ENCODE measurements at regions not wholly inside any gene's neighbourhood (a gene's known extent, or its start where the extent isn't known, plus 50 kb on each side); places are given as distances from the start of the nearest gene placed in this dataset.

DNA sequence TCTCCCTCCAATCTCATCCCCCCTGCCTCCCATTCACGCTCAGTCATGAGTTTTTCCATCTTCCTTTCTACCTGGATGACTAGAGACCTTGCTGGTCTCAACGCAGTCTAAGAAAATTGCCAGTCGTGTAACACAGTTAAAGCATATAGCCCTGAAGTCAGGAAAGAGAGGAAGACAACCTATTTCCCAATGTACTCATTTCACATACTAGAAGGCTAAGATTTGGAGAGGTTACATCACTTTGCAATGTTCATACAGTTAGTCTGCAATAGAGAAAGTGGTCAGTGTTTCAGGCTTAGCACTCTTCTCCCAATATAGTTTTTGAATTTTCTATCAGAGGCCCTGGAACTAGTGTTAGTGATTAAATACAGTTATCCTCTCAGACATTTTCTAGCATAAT is 278.6 kb downstream of the EDEM1 start:
- Mint-ChIP-seq H3K27me3 (ENCODE audit: unreplicated experiment) (no peaks in the 10 kb centered on the region), H3K27ac (ENCODE audit: unreplicated experiment) (no peak overlapping the region), H3K36me3 (ENCODE audit: low read depth, unreplicated experiment) (no peaks in the 10 kb centered on the region), H3K4me1 (ENCODE audit: unreplicated experiment) (no peaks in the 10 kb centered on the region), H3K9me3 (ENCODE audit: unreplicated experiment) (peaks cover 5% of the 10 kb centered on the region), H3K4me3 (ENCODE audit: unreplicated experiment) (no peak overlapping the region)
- TF ChIP-seq, protein P1, sequence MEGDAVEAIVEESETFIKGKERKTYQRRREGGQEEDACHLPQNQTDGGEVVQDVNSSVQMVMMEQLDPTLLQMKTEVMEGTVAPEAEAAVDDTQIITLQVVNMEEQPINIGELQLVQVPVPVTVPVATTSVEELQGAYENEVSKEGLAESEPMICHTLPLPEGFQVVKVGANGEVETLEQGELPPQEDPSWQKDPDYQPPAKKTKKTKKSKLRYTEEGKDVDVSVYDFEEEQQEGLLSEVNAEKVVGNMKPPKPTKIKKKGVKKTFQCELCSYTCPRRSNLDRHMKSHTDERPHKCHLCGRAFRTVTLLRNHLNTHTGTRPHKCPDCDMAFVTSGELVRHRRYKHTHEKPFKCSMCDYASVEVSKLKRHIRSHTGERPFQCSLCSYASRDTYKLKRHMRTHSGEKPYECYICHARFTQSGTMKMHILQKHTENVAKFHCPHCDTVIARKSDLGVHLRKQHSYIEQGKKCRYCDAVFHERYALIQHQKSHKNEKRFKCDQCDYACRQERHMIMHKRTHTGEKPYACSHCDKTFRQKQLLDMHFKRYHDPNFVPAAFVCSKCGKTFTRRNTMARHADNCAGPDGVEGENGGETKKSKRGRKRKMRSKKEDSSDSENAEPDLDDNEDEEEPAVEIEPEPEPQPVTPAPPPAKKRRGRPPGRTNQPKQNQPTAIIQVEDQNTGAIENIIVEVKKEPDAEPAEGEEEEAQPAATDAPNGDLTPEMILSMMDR (IDR thresholded peaks at IDR 0.05; ENCODE audit: unreplicated experiment), result no peak
- no peak for DNase-seq (ENCODE audit: low spot score)

DNA sequence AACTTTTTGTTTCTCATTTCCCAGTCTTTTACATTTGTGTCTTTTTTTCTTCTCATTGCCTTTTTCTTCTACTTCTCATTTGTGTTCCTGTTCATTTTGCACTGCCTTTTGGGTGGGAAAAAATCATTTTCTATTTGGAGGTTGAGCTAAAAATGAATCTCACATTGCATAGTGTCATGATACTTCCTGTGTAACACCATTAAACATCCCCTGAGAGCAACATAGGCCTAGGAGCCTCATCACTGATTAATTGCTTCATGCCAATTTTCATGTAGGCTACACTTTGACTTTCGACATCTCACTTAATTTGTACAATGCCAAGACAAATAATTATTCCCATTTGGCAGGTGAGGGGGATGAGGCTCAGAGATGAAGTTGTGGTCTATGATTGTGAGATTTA is 279.2 kb downstream of the EDEM1 start:
- H3K27ac Mint-ChIP-seq (ENCODE audit: unreplicated experiment), result no peak overlapping the region
- no peak overlapping the region for H3K4me3 Mint-ChIP-seq (ENCODE audit: unreplicated experiment)
- DNase-seq (ENCODE audit: low spot score), result no peak
- H3K4me1 Mint-ChIP-seq (ENCODE audit: unreplicated experiment), result no peaks in the 10 kb centered on the region
- no peaks in the 10 kb centered on the region for H3K27me3 Mint-ChIP-seq (ENCODE audit: unreplicated experiment)
- H3K36me3 Mint-ChIP-seq (ENCODE audit: low read depth, unreplicated experiment), result no peaks in the 10 kb centered on the region
- H3K9me3 Mint-ChIP-seq (ENCODE audit: unreplicated experiment), result peaks cover 5% of the 10 kb centered on the region
- TF ChIP-seq, protein P1 (IDR thresholded peaks at IDR 0.05; ENCODE audit: unreplicated experiment), result no peak

DNA sequence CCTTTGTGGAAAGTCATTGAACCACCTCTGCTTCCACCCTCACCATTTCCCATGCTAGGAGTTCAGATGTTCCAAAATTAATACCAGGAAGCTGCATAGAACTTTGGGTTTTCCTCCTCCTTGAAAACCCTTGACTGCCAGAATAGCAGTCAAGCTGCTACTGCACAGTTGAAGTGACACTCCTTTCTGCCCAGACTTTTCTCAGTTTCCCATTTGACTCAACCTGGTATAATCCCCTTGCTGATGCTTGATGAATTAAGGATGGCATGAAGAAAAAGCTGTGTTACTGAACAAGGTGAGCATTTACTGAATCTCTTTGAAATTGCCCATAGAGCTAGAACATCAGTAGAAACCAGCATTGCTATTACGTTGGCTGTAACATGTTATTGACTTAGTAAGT is 286.0 kb downstream of the EDEM1 start:
- H3K4me3 Mint-ChIP-seq (ENCODE audit: unreplicated experiment), result no peak overlapping the region
- no peak for DNase-seq (ENCODE audit: low spot score)
- no peaks in the 10 kb centered on the region for H3K36me3 Mint-ChIP-seq (ENCODE audit: low read depth, unreplicated experiment)
- H3K27ac Mint-ChIP-seq (ENCODE audit: unreplicated experiment), result no peak overlapping the region
- H3K27me3 Mint-ChIP-seq (ENCODE audit: unreplicated experiment), result no peaks in the 10 kb centered on the region
- no peaks in the 10 kb centered on the region for H3K4me1 Mint-ChIP-seq (ENCODE audit: unreplicated experiment)
- TF ChIP-seq, protein P1 (IDR thresholded peaks at IDR 0.05; ENCODE audit: unreplicated experiment), result no peak
- peaks cover 5% of the 10 kb centered on the region for H3K9me3 Mint-ChIP-seq (ENCODE audit: unreplicated experiment)

DNA sequence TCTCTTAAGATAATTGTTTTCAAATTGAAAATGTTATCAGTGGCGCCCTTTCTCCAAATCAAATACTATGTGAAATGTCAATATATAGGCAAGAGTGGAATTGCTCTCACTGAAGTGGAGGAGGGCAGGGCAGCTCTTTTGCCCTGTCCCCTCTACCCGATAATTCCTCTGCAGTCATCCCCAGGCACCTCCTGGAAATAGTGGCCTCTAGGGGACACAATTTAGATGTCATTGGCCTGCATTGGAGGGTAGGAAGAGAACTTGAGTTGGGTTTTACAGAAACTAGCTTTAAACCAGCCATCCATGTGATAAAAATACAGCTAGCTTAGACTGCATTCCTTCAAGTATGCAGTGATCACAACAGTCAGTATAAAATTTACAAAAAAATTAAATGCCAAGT is 288.9 kb downstream of the EDEM1 start:
- no peak for DNase-seq (ENCODE audit: low spot score)
- TF ChIP-seq, protein P1 (IDR thresholded peaks at IDR 0.05; ENCODE audit: unreplicated experiment), result no peak
- no peaks in the 10 kb centered on the region for H3K36me3 Mint-ChIP-seq (ENCODE audit: low read depth, unreplicated experiment)
- no peak overlapping the region for H3K4me3 Mint-ChIP-seq (ENCODE audit: unreplicated experiment)
- H3K27me3 Mint-ChIP-seq (ENCODE audit: unreplicated experiment), result no peaks in the 10 kb centered on the region
- no peaks in the 10 kb centered on the region for H3K4me1 Mint-ChIP-seq (ENCODE audit: unreplicated experiment)
- H3K9me3 Mint-ChIP-seq (ENCODE audit: unreplicated experiment), result no peaks in the 10 kb centered on the region
- no peak overlapping the region for H3K27ac Mint-ChIP-seq (ENCODE audit: unreplicated experiment)

DNA sequence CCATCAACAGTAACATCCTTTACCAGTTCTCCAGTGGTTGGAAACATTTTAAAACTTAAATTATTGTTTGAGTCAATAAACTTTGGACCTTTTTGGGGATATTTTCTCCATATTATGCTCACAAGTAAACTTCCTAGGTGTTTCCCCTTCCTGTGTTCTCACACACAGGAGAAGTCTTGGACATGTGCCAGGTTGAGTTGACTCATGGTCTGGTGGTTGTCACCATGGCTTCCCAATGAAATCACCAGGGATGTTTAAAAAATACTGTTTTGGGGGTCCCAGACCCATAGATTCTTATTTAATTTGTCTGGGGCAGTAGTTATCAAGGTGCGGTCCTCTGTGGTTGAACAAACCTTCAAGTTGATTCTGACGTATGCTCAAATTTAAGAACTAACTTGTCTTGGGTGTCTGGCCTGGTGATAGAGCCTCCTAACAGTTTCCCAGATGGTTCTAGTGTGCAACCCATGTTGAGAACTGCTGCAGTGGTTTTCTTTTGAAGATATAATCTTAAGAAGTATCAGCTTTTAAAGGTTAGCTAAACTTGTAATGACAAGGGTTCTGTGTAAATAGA is 291.8 kb downstream of the EDEM1 start:
- no peaks in the 10 kb centered on the region for H3K9me3 Mint-ChIP-seq (ENCODE audit: unreplicated experiment)
- no peak for DNase-seq (ENCODE audit: low spot score)
- H3K27me3 Mint-ChIP-seq (ENCODE audit: unreplicated experiment), result no peaks in the 10 kb centered on the region
- no peak overlapping the region for H3K4me3 Mint-ChIP-seq (ENCODE audit: unreplicated experiment)
- H3K36me3 Mint-ChIP-seq (ENCODE audit: low read depth, unreplicated experiment), result no peaks in the 10 kb centered on the region
- no peaks in the 10 kb centered on the region for H3K4me1 Mint-ChIP-seq (ENCODE audit: unreplicated experiment)
- TF ChIP-seq, protein P1 (IDR thresholded peaks at IDR 0.05; ENCODE audit: unreplicated experiment), result no peak
- H3K27ac Mint-ChIP-seq (ENCODE audit: unreplicated experiment), result no peak overlapping the region
